Mucosa of descending colon (tissue), 3 donors: ENCODE measurements at regions not wholly inside any gene's neighbourhood (a gene's known extent, or its start where the extent isn't known, plus 50 kb on each side); places are given as distances from the start of the nearest gene placed in this dataset.

Source experiments
- ATAC-seq: fragments of 200-7000 bp; cut with Tn5 transposase; one replicate; pipeline ENCODE4 v1.9.1; 2020; ENCODE audit warnings: mild to moderate bottlenecking, moderate library complexity
- DNase-seq, 3 donors: peaks; one replicate each; pipeline ENCODE4 v3.0.0-alpha.2; 2020
- H3K36me3 ChIP-seq: fragments of 200-600 bp; one replicate; pipeline ENCODE4 v1.8.0; 2021; ENCODE audit warnings: low read depth, mild to moderate bottlenecking
- H3K4me1 ChIP-seq: fragments of 200-600 bp; one replicate; pipeline ENCODE4 v1.8.0; 2021; ENCODE audit warnings: low read depth, mild to moderate bottlenecking
- H3K4me3 ChIP-seq: fragments of 200-600 bp; one replicate; pipeline ENCODE4 v1.8.0; 2021; ENCODE audit warnings: mild to moderate bottlenecking
- H3K9me3 ChIP-seq: fragments of 200-600 bp; one replicate; pipeline ENCODE4 v1.8.0; 2021; ENCODE audit warnings: mild to moderate bottlenecking
- intact Hi-C, 2 donors: fragments of 100-400 bp; cut with DNase I in 1 of 2; cut with micrococcal nuclease in 1 of 2; formaldehyde crosslinking; loops; one replicate each; pipeline versions ENCODE4 v1.11.0 to v1.11.1; 2022; cut with DNase I, micrococcal nuclease
- TF ChIP-seq, protein P1 (sequence below): fragments of 200-600 bp; IDR thresholded peaks from one replicate; pipeline ENCODE4 v1.8.0; 2022; ENCODE audit warnings: antibody characterized with exemption, mild to moderate bottlenecking
- donor health status: DM: no; HTN: no; CAD: no; lungs with moderate emphysema.
- donor health status: DM: no; HTN: no; CAD: no.
- donor health status: DM: no; HTN: yes; CAD: no.

DNA sequence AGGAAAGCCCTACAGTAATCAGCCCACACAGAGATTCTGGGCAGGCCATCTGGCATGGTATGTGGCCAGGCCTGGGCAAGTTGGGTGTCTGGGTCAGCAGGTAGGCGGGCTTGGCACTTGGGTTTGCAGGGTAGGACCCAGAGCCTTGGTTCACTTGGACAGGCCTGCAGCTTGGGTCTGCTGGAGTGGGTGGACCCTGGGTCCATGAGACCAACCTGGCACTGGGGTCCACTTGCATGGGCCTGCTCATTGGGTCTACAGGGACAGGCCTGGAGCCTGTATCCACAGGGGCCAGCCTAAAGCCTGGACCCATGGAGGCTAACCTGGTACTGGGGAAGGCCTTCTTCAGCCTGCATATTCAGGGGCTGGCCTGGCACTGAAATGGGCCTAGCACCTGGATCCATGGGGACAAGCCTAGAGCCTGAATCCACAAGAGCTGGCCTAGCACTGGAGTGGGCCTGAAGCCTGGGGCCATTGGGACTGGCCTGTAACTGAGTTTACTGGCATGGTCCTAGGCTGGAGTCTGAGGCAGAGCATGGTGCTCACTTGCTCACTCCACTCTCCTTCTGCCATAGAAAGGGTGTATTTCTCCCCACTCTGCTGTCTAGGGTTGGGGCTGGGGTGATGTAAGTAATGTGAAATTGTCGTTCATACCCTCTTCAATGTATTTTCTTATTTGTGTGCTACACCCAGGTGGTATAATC lies 315.0 kb downstream of the AHR start:
- Histone ChIP-seq H3K4me1 (no peaks in the 10 kb centered on the region), H3K9me3 (no peaks in the 10 kb centered on the region), H3K36me3 (no peaks in the 10 kb centered on the region), H3K4me3 (no peak overlapping the region)
- intact Hi-C loops = no loop called here
- TF ChIP-seq, protein P1, sequence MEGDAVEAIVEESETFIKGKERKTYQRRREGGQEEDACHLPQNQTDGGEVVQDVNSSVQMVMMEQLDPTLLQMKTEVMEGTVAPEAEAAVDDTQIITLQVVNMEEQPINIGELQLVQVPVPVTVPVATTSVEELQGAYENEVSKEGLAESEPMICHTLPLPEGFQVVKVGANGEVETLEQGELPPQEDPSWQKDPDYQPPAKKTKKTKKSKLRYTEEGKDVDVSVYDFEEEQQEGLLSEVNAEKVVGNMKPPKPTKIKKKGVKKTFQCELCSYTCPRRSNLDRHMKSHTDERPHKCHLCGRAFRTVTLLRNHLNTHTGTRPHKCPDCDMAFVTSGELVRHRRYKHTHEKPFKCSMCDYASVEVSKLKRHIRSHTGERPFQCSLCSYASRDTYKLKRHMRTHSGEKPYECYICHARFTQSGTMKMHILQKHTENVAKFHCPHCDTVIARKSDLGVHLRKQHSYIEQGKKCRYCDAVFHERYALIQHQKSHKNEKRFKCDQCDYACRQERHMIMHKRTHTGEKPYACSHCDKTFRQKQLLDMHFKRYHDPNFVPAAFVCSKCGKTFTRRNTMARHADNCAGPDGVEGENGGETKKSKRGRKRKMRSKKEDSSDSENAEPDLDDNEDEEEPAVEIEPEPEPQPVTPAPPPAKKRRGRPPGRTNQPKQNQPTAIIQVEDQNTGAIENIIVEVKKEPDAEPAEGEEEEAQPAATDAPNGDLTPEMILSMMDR = no peak
- DNase-seq (no peak), ATAC-seq (peak; percentile 13)

DNA sequence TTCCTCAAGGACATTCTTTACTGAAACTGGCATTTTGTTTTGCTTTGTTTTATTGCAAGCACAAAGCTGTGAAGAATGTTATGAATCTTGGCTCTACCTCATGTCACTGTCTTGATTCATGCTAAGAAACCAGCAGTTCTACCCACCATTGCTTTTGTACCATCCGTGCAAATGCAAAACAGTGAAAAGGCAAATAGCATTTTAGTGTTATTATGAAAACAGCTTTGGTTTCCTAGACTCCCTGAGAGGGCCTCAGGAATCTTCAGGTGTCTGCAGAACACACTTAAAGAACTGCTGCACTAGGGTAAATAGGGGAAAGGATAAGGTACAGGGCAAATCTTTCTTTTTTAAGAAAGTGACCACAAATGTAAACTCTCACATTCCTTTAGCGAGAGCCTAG lies 318.9 kb downstream of the AHR start:
- ATAC-seq = no peak
- DNase-seq = no peak

DNA sequence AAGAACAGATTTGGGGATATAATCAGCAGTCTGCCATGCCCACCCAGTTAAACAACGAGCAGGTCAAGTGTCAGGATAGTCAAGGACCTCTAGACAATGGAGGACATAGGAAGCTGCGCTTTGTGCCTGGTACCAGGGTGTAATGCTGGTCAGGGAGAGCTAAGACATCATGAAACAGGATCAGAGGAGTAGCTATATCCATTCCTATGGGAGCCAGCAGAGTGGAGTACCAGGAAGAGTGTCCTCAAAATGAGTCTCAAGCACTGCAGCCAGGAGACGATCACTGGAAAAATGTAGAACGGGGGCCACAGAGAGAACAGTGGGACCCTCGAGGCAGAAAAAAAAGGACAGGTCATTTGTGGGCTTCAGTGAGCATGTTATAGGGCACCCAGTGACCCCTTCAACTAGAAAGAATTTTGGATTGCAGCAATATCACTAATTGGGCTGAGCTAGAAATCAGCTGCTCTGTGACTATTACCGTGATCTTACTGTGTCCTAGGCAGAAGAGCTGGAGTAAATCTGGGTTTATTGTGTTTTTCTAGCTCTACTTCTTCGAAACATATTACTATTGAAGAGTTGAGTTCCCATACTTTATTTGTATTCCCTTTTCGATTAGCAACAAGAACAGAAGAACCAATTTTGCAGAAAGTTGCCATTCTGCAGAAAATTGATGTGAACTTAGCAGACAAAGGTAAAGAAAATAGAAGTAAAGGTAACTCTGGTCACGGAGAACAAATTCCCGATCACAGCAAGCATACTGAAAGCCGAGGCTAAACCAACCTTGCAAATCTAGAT lies 319.6 kb downstream of the AHR start:
- H3K4me3 ChIP-seq = no peak overlapping the region
- no peak for ATAC-seq

More for the DNA sequence above, 318.9 kb downstream of the AHR start:
- no peaks in the 10 kb centered on the region for H3K36me3 ChIP-seq
- no peak overlapping the region for H3K4me3 ChIP-seq
- no peaks in the 10 kb centered on the region for H3K9me3 ChIP-seq
- intact Hi-C loops = no loop called here
- no peaks in the 10 kb centered on the region for H3K4me1 ChIP-seq
- TF ChIP-seq, protein P1 = no peak

DNA sequence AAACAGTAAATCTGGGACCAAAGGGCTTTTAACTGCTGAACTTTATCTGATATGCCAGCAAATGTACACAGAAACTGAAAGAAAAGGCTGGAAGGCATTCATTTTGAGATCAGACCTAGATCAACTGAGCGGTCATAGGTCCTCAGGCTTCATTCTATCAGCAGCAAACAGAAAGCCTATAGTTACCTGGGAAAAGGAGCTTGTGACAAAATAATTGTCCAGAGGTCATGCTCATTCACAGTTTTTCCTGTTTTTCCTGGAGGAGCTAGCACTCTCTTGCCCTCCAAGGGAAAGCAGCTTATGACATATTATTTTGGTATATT lies 320.2 kb downstream of the AHR start:
- TF ChIP-seq, protein P1 = no peak
- intact Hi-C loops = no loop called here
- no peaks in the 10 kb centered on the region for H3K4me1 ChIP-seq
- no peak overlapping the region for H3K4me3 ChIP-seq
- DNase-seq (no peak), ATAC-seq (peak; percentile 76)
- H3K36me3 ChIP-seq = no peaks in the 10 kb centered on the region
- no peaks in the 10 kb centered on the region for H3K9me3 ChIP-seq

More for the DNA sequence above, 319.6 kb downstream of the AHR start:
- Histone ChIP-seq H3K36me3 (no peaks in the 10 kb centered on the region), H3K4me1 (no peaks in the 10 kb centered on the region), H3K9me3 (no peaks in the 10 kb centered on the region)
- intact Hi-C loops = no loop called here
- DNase-seq = no peak
- TF ChIP-seq, protein P1 = no peak

DNA sequence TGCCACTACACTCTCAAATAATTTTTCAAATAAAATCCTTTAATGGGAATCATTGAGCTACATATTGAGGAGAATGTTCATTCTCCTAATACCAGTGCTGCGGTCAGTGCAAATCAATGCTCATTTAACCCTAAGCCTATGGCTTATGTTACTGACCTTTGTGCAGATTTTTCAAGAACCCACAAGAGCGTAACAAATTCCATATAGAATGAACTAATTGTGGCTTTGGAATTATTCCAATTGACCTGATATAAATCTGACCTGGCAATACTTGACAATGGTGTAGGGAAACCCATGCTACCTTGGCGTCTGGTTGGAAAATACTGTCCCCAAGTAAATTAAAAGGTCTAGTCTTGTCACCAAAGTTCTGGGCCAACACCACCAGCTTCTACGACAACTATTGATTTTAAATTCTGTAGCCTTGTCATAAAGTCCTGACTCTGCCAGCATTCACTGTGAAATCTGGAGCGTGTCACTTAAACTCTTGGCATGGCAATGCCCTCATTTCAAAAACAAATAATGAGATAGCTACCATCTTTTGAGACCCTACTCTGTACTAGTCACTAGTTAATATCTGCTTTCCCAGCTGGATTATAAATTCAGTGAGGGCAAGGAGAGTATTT lies 320.9 kb downstream of the AHR start:
- Histone ChIP-seq H3K4me3 (no peak overlapping the region), H3K36me3 (no peaks in the 10 kb centered on the region), H3K4me1 (no peaks in the 10 kb centered on the region), H3K9me3 (no peaks in the 10 kb centered on the region)
- no peak for ATAC-seq
- TF ChIP-seq, protein P1 = no peak
- no peak for DNase-seq
- intact Hi-C loops = no loop called here
